ENCODE measurements at regions not wholly inside any gene's neighbourhood (a gene's known extent, or its start where the extent isn't known, plus 50 kb on each side); places are given as distances from the start of the nearest gene placed in this dataset.

DNA sequence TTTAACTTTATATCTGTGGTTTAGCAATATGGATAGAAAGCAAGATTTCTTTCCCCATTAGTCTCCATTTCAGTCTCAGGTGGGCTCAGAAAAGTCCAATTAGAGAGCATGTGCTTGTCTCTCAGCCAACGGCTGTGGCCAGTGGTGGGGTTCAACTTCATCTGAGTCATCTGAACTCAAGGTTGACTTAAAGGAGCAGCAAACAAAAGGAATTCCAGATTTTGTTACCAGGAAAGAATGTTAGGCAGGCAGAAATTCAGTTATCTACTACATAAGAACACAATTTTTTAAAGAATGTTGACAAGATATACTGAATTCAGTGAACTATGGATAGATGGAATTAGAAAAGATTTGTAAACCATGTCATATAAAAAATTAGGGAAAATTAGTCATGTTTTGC is 784.1 kb downstream of the MAT2B start:
- BruUV-seq (replicated peaks) = no TSS peak
- ChIA-PET POLR2A (no interaction called here), RAD21 (ENCODE audit: unreplicated experiment) (no interaction called here), CTCF (no interaction called here), SMC1A (ENCODE audit: uncharacterized antibody, unreplicated experiment) (interaction anchor here (1.3 to 7.5 kb wide), 2 partner anchors 10 to 12 kb away, joined by 3 to 49 read pairs; no protein-coding TSS in a partner anchor)
- H2AFZ ChIP-seq (ENCODE audit: control insufficient read depth, low read depth, low read length) = no peak overlapping the region
- no peaks in the 10 kb centered on the region for H3K9me3 ChIP-seq (replicated peaks; ENCODE audit: control insufficient read depth, insufficient read depth, low read length)
- H4K20me1 ChIP-seq (ENCODE audit: control insufficient read depth, insufficient read depth) = no peaks in the 10 kb centered on the region
- no peak overlapping the region for H3K27ac ChIP-seq (ENCODE audit: control insufficient read depth, insufficient read depth)
- in situ Hi-C loops (cut with MboI) = no loop called here
- intact Hi-C loops (cut with micrococcal nuclease; ENCODE audit: unreplicated experiment) = no loop called here
- TF ChIP-seq JUNB (IDR thresholded peaks at IDR 0.05) (no peak), YY1 (IDR thresholded peaks at IDR 0.05; ENCODE audit: low read depth, low read length) (no peak)
- WGBS (ENCODE audit: insufficient coverage, insufficient replicate concordance, low lambda C conversion rate, missing lambda C conversion rate) = 6% methylated on average over 1 of the region's 1 CpG
- no peak overlapping the region for H3K9ac ChIP-seq (ENCODE audit: control insufficient read depth, insufficient read depth, low read length)
- H3K27me3 ChIP-seq (replicated peaks in 1 of 2; ENCODE audit: control insufficient read depth in 2 of 2, insufficient read depth in 2 of 2, low read length in 1 of 2) = no peaks in the 10 kb centered on the region
- no peak for ATAC-seq
- no peak for FAIRE-seq
- no peak overlapping the region for H3K4me3 ChIP-seq
- DNase-seq (ENCODE audit: low read depth, low spot score) = no peak
- no peaks in the 10 kb centered on the region for H3K4me1 ChIP-seq (ENCODE audit: control insufficient read depth, insufficient read depth, low read length)
- H3K79me2 ChIP-seq (ENCODE audit: control insufficient read depth, insufficient read depth, low read length) = no peaks in the 10 kb centered on the region
- no peaks in the 10 kb centered on the region for H3K36me3 ChIP-seq (ENCODE audit: control insufficient read depth in 2 of 2, insufficient read depth in 2 of 2, low read length in 1 of 2)
- H3K4me2 ChIP-seq (ENCODE audit: control insufficient read depth, insufficient read depth) = no peak overlapping the region

DNA sequence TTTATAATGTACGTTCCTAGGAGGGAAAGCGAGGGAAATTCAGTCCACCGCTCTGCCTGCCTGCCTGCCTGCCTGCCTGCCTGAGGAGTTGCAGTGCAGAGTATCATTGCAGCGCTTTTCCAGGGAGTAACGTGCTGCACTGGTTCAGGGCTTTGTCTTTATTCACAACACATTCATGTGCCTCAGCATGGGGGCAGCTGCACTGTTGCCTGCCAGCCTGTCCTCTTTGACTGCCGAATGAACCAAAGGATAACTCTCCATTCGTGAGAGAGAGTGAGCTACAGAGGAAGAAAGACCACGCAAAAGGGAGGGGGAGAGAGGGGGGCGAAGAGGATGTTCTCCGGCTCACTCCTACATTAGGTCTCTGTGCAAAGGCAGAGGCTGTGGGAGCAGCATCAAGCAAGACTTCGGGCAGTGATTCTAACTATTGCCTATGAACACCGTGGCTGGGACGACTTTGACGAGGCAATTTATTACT is 791.2 kb downstream of the MAT2B start:
- BruUV-seq (replicated peaks) = no TSS peak
- in situ Hi-C loops (cut with MboI) = no loop called here
- peak; percentile 16; the same call in 1 of the 3 replicates for ATAC-seq
- FAIRE-seq = no peak
- TF ChIP-seq POLR2AphosphoS5 (IDR thresholded peaks at IDR 0.05; ENCODE audit: low read length) (no peak), JUNB (IDR thresholded peaks at IDR 0.05) (no peak), CHD4 (IDR thresholded peaks at IDR 0.05) (no peak), NFXL1 (IDR thresholded peaks at IDR 0.05; ENCODE audit: borderline replicate concordance) (no peak), PML (IDR thresholded peaks at IDR 0.05; ENCODE audit: low read length) (no peak), SIN3A (IDR thresholded peaks at IDR 0.05; ENCODE audit: low read depth, low read length) (no peak), FOS (IDR thresholded peaks at IDR 0.05; ENCODE audit: borderline replicate concordance, extremely low read depth, insufficient read length) (no peak)
- TF ChIP-seq, protein P1, sequence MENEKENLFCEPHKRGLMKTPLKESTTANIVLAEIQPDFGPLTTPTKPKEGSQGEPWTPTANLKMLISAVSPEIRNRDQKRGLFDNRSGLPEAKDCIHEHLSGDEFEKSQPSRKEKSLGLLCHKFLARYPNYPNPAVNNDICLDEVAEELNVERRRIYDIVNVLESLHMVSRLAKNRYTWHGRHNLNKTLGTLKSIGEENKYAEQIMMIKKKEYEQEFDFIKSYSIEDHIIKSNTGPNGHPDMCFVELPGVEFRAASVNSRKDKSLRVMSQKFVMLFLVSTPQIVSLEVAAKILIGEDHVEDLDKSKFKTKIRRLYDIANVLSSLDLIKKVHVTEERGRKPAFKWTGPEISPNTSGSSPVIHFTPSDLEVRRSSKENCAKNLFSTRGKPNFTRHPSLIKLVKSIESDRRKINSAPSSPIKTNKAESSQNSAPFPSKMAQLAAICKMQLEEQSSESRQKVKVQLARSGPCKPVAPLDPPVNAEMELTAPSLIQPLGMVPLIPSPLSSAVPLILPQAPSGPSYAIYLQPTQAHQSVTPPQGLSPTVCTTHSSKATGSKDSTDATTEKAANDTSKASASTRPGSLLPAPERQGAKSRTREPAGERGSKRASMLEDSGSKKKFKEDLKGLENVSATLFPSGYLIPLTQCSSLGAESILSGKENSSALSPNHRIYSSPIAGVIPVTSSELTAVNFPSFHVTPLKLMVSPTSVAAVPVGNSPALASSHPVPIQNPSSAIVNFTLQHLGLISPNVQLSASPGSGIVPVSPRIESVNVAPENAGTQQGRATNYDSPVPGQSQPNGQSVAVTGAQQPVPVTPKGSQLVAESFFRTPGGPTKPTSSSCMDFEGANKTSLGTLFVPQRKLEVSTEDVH (IDR thresholded peaks at IDR 0.05; ENCODE audit: low read depth, partially characterized antibody) = no peak
- ChIA-PET POLR2A (interaction anchor here (0.6 to 0.7 kb wide), 3 partner anchors 9 to 23 kb away, joined by 3 to 6 read pairs (median 3); no protein-coding TSS in a partner anchor), SMC1A (ENCODE audit: uncharacterized antibody, unreplicated experiment) (interaction anchor here (0.6 to 3.7 kb wide), 8 partner anchors 9 to 92 kb away, joined by 3 to 26 read pairs (median 4); no protein-coding TSS in a partner anchor), CTCF (interaction anchor here (0.9 to 1.7 kb wide), 3 partner anchors 18 to 50 kb away, joined by 3 to 6 read pairs (median 3); no protein-coding TSS in a partner anchor), RAD21 (ENCODE audit: unreplicated experiment) (interaction anchor here (0.7 to 2.3 kb wide), 6 partner anchors 10 to 130 kb away, joined by 3 to 9 read pairs (median 6); no protein-coding TSS in a partner anchor)
- Histone ChIP-seq H3K36me3 (ENCODE audit: control insufficient read depth in 2 of 2, insufficient read depth in 2 of 2, low read length in 1 of 2) (no peaks in the 10 kb centered on the region), H3K27me3 (replicated peaks in 1 of 2; ENCODE audit: control insufficient read depth in 2 of 2, insufficient read depth in 2 of 2, low read length in 1 of 2) (no peaks in the 10 kb centered on the region), H3K79me2 (ENCODE audit: control insufficient read depth, insufficient read depth, low read length) (no peaks in the 10 kb centered on the region), H4K20me1 (ENCODE audit: control insufficient read depth, insufficient read depth) (no peaks in the 10 kb centered on the region), H2AFZ (ENCODE audit: control insufficient read depth, low read depth, low read length) (no peak overlapping the region), H3K27ac (ENCODE audit: control insufficient read depth, insufficient read depth) (no peak overlapping the region), H3K4me2 (ENCODE audit: control insufficient read depth, insufficient read depth) (no peak overlapping the region), H3K4me3 (no peak overlapping the region), H3K4me1 (ENCODE audit: control insufficient read depth, insufficient read depth, low read length) (no peaks in the 10 kb centered on the region), H3K9me3 (replicated peaks; ENCODE audit: control insufficient read depth, insufficient read depth, low read length) (no peaks in the 10 kb centered on the region), H3K9ac (ENCODE audit: control insufficient read depth, insufficient read depth, low read length) (no peak overlapping the region)
- no peak for DNase-seq (ENCODE audit: low read depth, low spot score)
- 27% methylated on average over 14 of the region's 14 CpGs for WGBS (ENCODE audit: insufficient coverage, insufficient replicate concordance, low lambda C conversion rate, missing lambda C conversion rate)
- intact Hi-C loops (cut with micrococcal nuclease; ENCODE audit: unreplicated experiment) = no loop called here

Data from GM12878 (cell line).